Esophagus muscularis mucosa (tissue), 4 donors: ENCODE measurements at regions not wholly inside any gene's neighbourhood (a gene's known extent, or its start where the extent isn't known, plus 50 kb on each side); places are given as distances from the start of the nearest gene placed in this dataset.

Experiments used
- DNase-seq: peaks from one replicate; pipeline ENCODE4 v3.0.0-alpha.2; 2017; ENCODE audit errors: extremely low spot score
- H3K27ac ChIP-seq, 4 donors: fragments of 200-600 bp; sonication (generic); replicated peaks in 1 of 4; 1 replicate in 3 of 4; 2 replicates in 1 of 4; pipeline ENCODE4 v1.5.1; 2016 to 2019; ENCODE audit warnings: mild to moderate bottlenecking in 1 of 4
- H3K27me3 ChIP-seq, 4 donors: fragments of 200-600 bp; sonication (generic); one replicate each; pipeline versions ENCODE4 v1.5.1 to v1.6.0; 2016 to 2019
- H3K36me3 ChIP-seq, 4 donors: fragments of 200-600 bp; sonication (generic); one replicate each; pipeline ENCODE4 v1.5.1; 2016 to 2019
- H3K4me1 ChIP-seq, 4 donors: fragments of 200-600 bp; sonication (generic); one replicate each; pipeline ENCODE4 v1.5.1; 2016 to 2019
- H3K4me3 ChIP-seq, 4 donors: fragments of 200-600 bp; sonication (generic); 1 replicate in 2 of 4; 2 replicates in 2 of 4; pipeline ENCODE4 v1.5.1; 2016 to 2019; ENCODE audit warnings: mild to moderate bottlenecking in 4 of 4, moderate library complexity in 1 of 4
- H3K9me3 ChIP-seq, 4 donors: fragments of 200-600 bp; sonication (generic); 1 replicate in 3 of 4; 2 replicates in 1 of 4; pipeline ENCODE4 v1.5.1; 2016 to 2019
- EP300 ChIP-seq: sonication (generic); formaldehyde crosslinking; IDR thresholded peaks from one replicate; pipeline ENCODE4 v1.6.1; 2017; ENCODE audit warnings: antibody characterized with exemption
- POLR2A ChIP-seq: fragments of 450-650 bp; IDR thresholded peaks from one replicate; pipeline ENCODE4 v1.6.1; 2017; ENCODE audit warnings: antibody characterized with exemption, moderate library complexity, mild to moderate bottlenecking, low read depth
- POLR2AphosphoS5 ChIP-seq, 2 donors: sonication (generic); formaldehyde crosslinking; IDR thresholded peaks; one replicate each; pipeline ENCODE4 v1.6.1; 2017; ENCODE audit warnings: antibody characterized with exemption in 2 of 2
- WGBS: methylation state at CpG from one replicate; pipeline ENCODE4 v1.1.5; 2018; 5-methylcytosine and 5-hydroxymethylcytosine counted together
- intact Hi-C: fragments of 100-400 bp; cut with DNase I; formaldehyde crosslinking; loops from one replicate; pipeline ENCODE4 v1.15.1; 2023
- TF ChIP-seq, protein P1 (sequence below), 3 experiments: fragments of 200-600 bp in 2 of 3; fragments of 450-650 bp in 1 of 3; sonication (generic) in 2 of 3; IDR thresholded peaks; one replicate each; pipeline ENCODE4 v1.5.1; 2017 to 2019; ENCODE audit warnings: antibody characterized with exemption in 3 of 3, mild to moderate bottlenecking in 2 of 3, moderate library complexity in 1 of 3

DNA sequence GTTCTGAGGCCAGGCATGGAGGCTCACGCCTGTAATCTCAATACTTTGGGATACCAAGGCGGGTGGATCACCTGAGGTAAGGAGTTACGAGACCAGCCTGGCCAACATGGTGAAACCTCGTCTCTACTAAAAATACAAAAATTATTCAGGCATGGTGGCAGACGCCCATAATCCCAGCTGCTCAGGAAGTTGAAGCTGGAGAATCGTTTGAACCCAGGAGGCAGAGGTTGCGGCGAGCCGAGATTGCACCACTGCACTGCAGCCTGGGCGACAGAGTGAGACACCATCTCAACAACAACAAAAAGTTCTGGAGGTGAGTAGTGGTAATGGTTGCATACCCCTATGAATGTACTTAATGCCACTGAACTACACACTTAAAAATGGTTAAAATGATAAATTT lies 60.3 kb upstream of the SP4 start:
- TF ChIP-seq, protein P1, sequence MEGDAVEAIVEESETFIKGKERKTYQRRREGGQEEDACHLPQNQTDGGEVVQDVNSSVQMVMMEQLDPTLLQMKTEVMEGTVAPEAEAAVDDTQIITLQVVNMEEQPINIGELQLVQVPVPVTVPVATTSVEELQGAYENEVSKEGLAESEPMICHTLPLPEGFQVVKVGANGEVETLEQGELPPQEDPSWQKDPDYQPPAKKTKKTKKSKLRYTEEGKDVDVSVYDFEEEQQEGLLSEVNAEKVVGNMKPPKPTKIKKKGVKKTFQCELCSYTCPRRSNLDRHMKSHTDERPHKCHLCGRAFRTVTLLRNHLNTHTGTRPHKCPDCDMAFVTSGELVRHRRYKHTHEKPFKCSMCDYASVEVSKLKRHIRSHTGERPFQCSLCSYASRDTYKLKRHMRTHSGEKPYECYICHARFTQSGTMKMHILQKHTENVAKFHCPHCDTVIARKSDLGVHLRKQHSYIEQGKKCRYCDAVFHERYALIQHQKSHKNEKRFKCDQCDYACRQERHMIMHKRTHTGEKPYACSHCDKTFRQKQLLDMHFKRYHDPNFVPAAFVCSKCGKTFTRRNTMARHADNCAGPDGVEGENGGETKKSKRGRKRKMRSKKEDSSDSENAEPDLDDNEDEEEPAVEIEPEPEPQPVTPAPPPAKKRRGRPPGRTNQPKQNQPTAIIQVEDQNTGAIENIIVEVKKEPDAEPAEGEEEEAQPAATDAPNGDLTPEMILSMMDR (IDR thresholded peaks at IDR 0.05): no peak
- TF ChIP-seq POLR2AphosphoS5 (IDR thresholded peaks at IDR 0.05) (no peak), POLR2A (no peak), EP300 (no peak)
- Histone ChIP-seq H3K27ac (no peak overlapping the region), H3K4me1 (no peaks in the 10 kb centered on the region), H3K27me3 (no peaks in the 10 kb centered on the region), H3K9me3 (no peaks in the 10 kb centered on the region), H3K36me3 (no peaks in the 10 kb centered on the region), H3K4me3 (no peak overlapping the region)
- intact Hi-C loops: no loop called here
- DNase-seq: no peak
- 82% methylated on average over 10 of the region's 10 CpGs for whole genome bisulfite sequencing

GRCh38 chr7:21368317-21368716 lies 59.6 kb upstream of the SP4 start:
- H3K4me3 ChIP-seq: no peak overlapping the region
- no peak for DNase-seq
- no peak overlapping the region for H3K27ac ChIP-seq
- no peaks in the 10 kb centered on the region for H3K9me3 ChIP-seq
- H3K36me3 ChIP-seq: no peaks in the 10 kb centered on the region
- intact Hi-C loops: no loop called here
- H3K4me1 ChIP-seq: no peaks in the 10 kb centered on the region
- no peaks in the 10 kb centered on the region for H3K27me3 ChIP-seq
- WGBS: 46% methylated on average over 1 of the region's 1 CpG
- TF ChIP-seq POLR2AphosphoS5 (IDR thresholded peaks at IDR 0.05) (no peak), POLR2A (no peak), EP300 (no peak)
- TF ChIP-seq, protein P1 (IDR thresholded peaks at IDR 0.05): no peak

DNA sequence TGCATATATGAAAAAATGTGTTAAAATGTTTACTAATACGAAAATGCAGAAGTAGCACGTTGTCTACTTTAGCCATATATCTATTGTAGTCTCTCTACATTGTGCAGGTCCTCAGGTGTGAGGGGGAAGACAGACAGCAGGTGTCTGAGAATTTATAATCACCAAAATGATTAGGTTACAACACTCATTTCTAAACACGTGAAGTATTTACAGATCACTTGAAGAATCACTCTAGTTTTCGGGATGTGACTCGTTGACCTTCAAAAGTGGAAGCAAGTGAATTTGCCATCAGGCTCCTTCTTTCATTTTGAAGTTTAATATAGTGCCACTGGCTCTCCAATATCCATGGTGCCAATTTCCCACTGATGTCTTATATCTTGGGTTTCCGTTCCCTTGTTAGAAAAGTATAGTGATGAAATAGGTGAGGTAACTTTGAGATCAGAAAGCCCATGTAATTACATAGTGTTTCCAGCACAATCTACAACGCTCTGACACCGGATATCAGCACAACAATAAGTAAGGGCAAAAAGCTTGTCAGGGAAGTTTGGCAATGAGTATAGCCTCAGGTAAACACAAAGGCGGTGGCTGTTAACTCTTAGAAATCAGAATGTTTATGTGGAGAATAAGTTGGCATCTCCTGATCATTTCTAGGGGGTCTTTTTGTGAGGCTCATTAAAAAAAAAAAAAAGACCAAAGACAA lies 57.5 kb upstream of the SP4 start:
- no peak for DNase-seq
- Histone ChIP-seq H3K27ac (no peak overlapping the region), H3K4me1 (no peaks in the 10 kb centered on the region), H3K4me3 (no peak overlapping the region), H3K27me3 (no peaks in the 10 kb centered on the region), H3K9me3 (no peaks in the 10 kb centered on the region), H3K36me3 (no peaks in the 10 kb centered on the region)
- TF ChIP-seq, protein P1 (IDR thresholded peaks at IDR 0.05): no peak
- TF ChIP-seq POLR2AphosphoS5 (IDR thresholded peaks at IDR 0.05): no peak
- no peak for TF ChIP-seq EP300
- no peak for TF ChIP-seq POLR2A
- intact Hi-C loops: no loop called here
- 79% methylated on average over 9 of the region's 9 CpGs for WGBS

DNA sequence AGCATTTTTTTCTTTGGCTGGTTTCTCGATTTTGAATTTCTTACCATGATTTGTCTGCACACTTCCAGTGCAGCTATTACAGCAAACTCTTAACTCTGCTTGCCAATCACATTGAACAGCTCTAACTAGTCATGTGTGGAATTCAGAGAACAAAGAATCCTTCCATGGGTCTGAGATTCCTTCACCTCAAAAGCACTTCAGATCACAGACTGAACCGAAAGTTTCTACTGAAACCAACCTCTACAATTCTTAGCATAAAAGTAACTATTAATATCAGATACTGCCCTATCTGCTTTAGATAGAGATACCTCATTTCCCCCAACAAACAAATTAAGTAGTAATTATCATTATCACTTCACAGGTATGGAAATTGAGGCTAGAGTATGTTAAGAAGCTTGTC lies 56.5 kb upstream of the SP4 start:
- Histone ChIP-seq H3K27ac (no peak overlapping the region), H3K36me3 (no peaks in the 10 kb centered on the region), H3K4me1 (no peaks in the 10 kb centered on the region), H3K9me3 (no peaks in the 10 kb centered on the region), H3K27me3 (no peaks in the 10 kb centered on the region), H3K4me3 (no peak overlapping the region)
- 67% methylated on average over 2 of the region's 2 CpGs for WGBS
- intact Hi-C loops: no loop called here
- no peak for DNase-seq
- TF ChIP-seq, protein P1 (IDR thresholded peaks at IDR 0.05): no peak
- TF ChIP-seq POLR2A (no peak), EP300 (no peak), POLR2AphosphoS5 (IDR thresholded peaks at IDR 0.05) (no peak)

DNA sequence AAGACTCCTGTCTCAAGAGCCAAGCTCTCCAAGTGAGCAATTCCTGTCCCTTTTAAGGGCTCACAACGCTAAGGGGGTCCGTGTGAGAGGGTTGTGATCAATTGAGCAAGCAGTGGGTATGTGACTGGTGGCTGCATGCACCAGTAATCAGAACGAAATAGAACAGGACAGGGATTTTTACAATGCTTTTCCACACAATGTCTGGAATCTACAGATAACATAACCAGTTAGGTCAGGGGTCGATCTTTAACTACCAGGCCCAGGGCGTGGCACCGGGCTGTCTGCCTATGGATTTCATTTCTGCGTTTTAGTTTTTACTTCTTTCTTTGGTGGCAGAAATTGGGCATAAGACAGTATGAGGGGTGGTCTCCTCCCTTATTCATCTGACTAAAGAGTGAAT lies 54.9 kb upstream of the SP4 start:
- no peaks in the 10 kb centered on the region for H3K36me3 ChIP-seq
- no peak for DNase-seq
- 86% methylated on average over 7 of the region's 7 CpGs for WGBS
- no peak overlapping the region for H3K4me3 ChIP-seq
- H3K9me3 ChIP-seq: peaks cover 0 to 7% (median 6%) of the 10 kb centered on the region in 4 donors
- no peaks in the 10 kb centered on the region for H3K27me3 ChIP-seq
- TF ChIP-seq EP300: no peak
- no peak for TF ChIP-seq POLR2A
- TF ChIP-seq, protein P1 (IDR thresholded peaks at IDR 0.05): no peak
- no peak for TF ChIP-seq POLR2AphosphoS5 (IDR thresholded peaks at IDR 0.05)
- H3K4me1 ChIP-seq: no peaks in the 10 kb centered on the region
- H3K27ac ChIP-seq: no peak overlapping the region
- intact Hi-C loops: no loop called here
